Forelimb muscle (tissue), 1 donor: ENCODE measurements at regions not wholly inside any gene's neighbourhood (a gene's known extent, or its start where the extent isn't known, plus 50 kb on each side); places are given as distances from the start of the nearest gene placed in this dataset.

Experiments used
- DNase-seq: peaks from one replicate; pipeline ENCODE4 v3.0.0-alpha.2; 2013; ENCODE audit warnings: low read depth

- DNase-seq = no peak
Observed at GRCh38 chr20:57788936-57789613, 79.3 kb upstream of the PMEPA1 start.

- DNase-seq = no peak
Observed at GRCh38 chr20:57787990-57788781, 78.4 kb upstream of the PMEPA1 start.

- DNase-seq = no peak
Observed at GRCh38 chr20:57787151-57787989, 77.6 kb upstream of the PMEPA1 start.

GRCh38 chr20:57786304-57786932, 76.6 kb upstream of the PMEPA1 start:
- no peak for DNase-seq

- DNase-seq = no peak
Observed at GRCh38 chr20:57785720-57786119, 75.9 kb upstream of the PMEPA1 start.

- DNase-seq = no peak
Observed at GRCh38 chr20:57785061-57785460, 75.2 kb upstream of the PMEPA1 start.

- DNase-seq = no peak
Observed at GRCh38 chr20:57783956-57784837, 74.4 kb upstream of the PMEPA1 start.

- no peak for DNase-seq
Observed at GRCh38 chr20:57783196-57783595, 73.4 kb upstream of the PMEPA1 start.

- DNase-seq = no peak
Observed at GRCh38 chr20:57782631-57783041, 72.8 kb upstream of the PMEPA1 start.

- no peak for DNase-seq
Observed at GRCh38 chr20:57781901-57782300, 72.1 kb upstream of the PMEPA1 start.

- DNase-seq = no peak
Observed at GRCh38 chr20:57780906-57781305, 71.1 kb upstream of the PMEPA1 start.

- no peak for DNase-seq
Observed at GRCh38 chr20:57780398-57780797, 70.6 kb upstream of the PMEPA1 start.

GRCh38 chr20:57779401-57780003, 69.7 kb upstream of the PMEPA1 start:
- DNase-seq = no peak

GRCh38 chr20:57777911-57778310, 68.1 kb upstream of the PMEPA1 start:
- no peak for DNase-seq

GRCh38 chr20:57774951-57775350, 65.1 kb upstream of the PMEPA1 start:
- DNase-seq = no peak

- no peak for DNase-seq
Observed at GRCh38 chr20:57774111-57774880, 64.5 kb upstream of the PMEPA1 start.

- no peak for DNase-seq
Observed at GRCh38 chr20:57773059-57773815, 63.4 kb upstream of the PMEPA1 start.

GRCh38 chr20:57772349-57772964, 62.6 kb upstream of the PMEPA1 start:
- DNase-seq = no peak
